Activated naive CD4-positive, alpha-beta T cell treated with Interleukin-2 at 50 U/mL for 16 hours (primary cell): ENCODE measurements at regions not wholly inside any gene's neighbourhood (a gene's known extent, or its start where the extent isn't known, plus 50 kb on each side); places are given as distances from the start of the nearest gene placed in this dataset.
"Not testable (repeated sequence)": the region's sequence is repeated elsewhere in the genome, so short reads cannot be mapped to it uniquely, and the experiment has no call there.

Experiments used
- DNase-seq: peaks from one replicate; pipeline ENCODE4 v3.0.0-alpha.2; 2020

- no peak for DNase-seq
Observed at GRCh38 chr21:33971492-33972013, 55.9 kb upstream of the ATP5PO start.

- DNase-seq = no peak
Observed at GRCh38 chr21:33969581-33969980, 54.0 kb upstream of the ATP5PO start.

DNA sequence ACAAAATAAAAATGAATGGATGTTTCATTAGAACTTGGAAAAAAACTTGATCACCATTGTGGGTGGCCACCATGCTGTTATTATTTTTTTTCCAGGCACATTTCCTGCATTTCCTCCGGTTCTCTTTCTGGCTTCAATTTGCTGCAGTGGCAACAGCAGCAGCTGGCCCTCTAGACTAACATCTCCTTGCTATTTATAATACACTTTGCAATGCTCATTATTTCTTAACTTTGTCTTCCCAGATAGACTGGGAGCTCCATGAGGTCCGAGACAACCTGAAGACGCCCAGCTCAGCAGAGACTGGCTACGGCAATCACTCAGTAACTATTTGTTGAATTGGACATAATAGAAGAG lies 53.4 kb upstream of the ATP5PO start:
- DNase-seq = no peak

DNA sequence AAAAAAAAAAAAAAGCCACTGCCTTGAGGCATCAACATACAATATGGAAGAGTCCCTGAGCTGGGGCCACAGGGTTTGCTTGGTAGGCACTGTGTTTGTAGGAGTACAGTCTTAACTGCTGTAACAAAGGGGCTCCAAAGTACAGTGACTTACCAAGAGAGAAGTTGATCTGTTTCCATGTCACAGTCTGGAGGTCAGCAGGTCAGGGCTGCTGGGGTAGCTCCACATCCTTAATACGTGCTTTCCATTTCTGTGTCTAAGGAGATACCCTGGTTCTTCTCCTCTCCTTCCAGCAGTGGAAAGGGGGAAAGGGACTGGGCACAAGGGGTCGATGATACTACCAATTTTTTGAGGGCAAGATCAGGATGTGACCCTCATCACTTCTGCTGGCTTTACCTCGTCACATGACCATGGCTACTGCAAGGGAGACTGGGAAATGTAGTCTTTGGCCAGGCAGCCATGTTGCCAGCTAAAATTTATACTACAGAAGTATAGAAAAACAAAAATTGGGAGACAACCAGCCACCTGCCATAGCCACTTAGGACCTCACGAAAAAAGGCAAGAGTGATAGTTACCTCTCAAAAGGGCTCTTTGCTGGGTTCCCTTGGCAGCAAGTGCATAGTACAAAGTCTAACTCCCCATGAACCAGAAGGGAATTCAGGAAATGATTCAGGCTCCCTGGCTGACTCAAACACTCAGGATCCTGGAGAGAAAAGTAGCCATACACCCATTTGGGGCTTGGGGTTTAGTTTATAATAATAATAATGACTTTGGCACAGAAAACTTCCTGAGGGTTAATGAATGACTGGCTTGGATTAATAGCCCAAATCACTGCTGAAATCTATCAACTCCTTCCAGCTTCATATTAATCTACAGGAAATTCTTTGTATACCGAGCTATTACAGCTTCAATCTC lies 52.7 kb upstream of the ATP5PO start:
- no peak for DNase-seq

- no peak for DNase-seq
Observed at GRCh38 chr21:33967086-33967571, 51.5 kb upstream of the ATP5PO start.

GRCh38 chr21:33966324-33966949 lies 50.8 kb upstream of the ATP5PO start:
- DNase-seq = no peak

GRCh38 chr21:33965662-33966061 lies 50.1 kb upstream of the ATP5PO start:
- not testable (repeated sequence) for DNase-seq
